Activated CD8-positive, alpha-beta memory T cell treated with anti-CD3 and anti-CD28 coated beads, Interleukin-2, amount 50 U/mL, for 24 hours (primary cell): ENCODE measurements at regions not wholly inside any gene's neighbourhood (a gene's known extent, or its start where the extent isn't known, plus 50 kb on each side); places are given as distances from the start of the nearest gene placed in this dataset.

ENCODE experiments used
- DNase-seq: peaks from one replicate; pipeline ENCODE4 v3.0.0-alpha.2; 2020; ENCODE audit errors: extremely low read depth

DNA sequence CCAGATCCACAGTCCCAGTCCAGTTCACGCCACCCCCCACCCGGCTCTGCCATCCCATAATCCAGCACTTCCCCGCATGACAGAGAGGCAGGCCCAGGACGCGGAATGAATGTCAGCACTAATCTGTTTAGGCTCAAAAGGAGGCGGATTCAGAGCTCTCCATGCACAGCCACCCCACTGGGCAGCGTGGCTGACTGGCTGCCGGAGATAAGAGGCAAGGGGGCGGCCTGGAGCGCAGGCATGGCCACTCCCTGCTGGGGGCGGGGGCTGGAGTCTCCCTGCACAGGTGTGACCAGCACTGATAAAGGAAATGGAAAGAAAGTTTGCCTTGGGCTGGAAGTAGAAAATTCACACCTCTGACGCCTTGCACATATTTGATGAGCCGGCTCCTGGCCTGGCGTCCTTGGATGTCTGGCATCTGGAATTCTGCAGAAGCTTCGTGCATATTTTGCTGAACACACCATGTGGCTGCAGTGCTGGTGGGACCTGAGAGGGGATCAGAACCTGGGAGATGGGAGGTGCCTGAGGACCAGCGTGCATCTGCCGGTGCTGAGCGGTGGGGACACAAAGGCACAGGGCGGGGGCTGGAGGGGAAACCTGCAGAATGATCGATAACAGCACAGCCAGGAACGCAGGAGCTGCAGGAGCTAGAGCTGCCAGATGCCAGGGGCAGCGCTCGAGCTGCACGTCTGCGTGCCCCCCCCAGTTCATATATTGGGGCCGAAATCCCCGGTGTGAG lies 344.4 kb downstream of the CTTN start:
- DNase-seq: no peak

DNA sequence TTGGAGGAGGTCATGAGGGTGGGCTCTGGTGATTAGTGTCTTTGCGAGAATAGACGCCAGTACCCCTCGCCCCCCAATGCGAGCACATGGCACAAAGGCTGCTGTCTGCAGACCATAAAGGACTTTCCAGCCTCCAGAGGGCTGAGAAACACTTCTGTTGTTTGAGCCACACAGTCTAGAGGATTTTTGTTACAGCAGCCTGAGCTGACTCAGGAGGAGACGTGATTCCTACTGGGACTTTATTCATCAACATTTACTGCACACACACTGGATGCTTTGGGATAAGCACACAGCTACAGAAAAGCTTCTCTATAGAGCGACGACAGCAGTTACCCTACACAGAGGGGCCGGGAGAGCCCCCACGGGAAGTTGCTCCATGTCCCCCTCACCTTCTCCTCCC lies 345.0 kb downstream of the CTTN start:
- DNase-seq: no peak

DNA sequence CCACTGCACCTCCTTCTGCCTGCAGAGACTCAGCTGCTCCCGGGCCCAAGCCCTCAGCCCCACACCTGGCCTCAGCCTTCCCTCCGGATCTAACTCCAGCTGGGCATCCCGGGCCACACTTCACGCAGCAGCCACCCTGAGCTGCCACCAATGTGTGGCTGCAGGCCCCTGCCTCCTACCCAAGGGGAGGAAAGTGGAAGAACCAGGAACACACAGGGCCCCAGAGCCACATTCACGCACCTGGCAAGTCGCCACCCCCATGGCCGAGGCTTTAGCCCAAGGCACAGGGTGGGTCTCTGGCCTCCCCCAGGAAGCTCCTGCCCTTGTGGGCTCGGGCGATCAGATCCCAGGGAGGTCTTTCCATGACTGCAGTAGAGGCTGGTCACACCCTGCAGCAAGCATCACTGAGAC lies 345.6 kb downstream of the CTTN start:
- DNase-seq: no peak

DNA sequence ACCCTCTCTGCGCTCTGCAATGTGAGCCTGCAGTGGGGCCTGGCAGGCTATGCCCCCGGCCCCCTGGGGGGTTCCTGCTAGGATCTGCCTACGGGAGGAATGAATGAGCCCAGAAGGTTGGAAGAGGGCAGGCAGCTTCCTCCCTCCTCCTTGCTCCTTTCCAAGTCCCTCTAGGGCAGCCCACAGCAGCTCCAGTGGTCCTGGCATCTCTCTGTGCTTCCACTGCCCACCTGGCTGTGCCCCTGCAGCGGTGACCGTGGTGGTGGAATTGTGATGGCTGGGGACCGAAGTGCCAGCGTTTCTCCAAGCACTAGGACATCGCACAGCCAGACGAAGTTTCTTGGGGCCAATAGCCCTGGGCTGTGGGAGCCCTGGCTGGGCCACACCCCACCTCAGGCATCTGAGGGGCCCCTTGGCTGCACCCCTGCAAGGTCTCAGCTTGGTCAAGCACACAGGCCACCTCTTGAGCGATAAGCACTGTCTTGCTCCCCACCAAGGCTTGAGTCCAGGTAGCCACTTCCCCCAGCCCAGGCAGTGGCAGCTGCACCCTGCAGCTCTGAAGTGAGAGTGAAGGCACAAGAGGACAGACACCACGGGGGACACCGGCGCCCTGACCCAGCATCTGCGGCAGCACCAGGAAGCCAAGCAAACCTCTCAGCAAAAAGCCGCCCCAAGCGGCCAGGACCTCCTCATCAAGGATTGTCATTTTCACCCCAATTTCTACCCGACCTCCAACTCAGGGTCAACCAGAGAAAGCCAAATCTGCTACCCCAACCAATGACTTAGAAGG lies 346.3 kb downstream of the CTTN start:
- DNase-seq: no peak

DNA sequence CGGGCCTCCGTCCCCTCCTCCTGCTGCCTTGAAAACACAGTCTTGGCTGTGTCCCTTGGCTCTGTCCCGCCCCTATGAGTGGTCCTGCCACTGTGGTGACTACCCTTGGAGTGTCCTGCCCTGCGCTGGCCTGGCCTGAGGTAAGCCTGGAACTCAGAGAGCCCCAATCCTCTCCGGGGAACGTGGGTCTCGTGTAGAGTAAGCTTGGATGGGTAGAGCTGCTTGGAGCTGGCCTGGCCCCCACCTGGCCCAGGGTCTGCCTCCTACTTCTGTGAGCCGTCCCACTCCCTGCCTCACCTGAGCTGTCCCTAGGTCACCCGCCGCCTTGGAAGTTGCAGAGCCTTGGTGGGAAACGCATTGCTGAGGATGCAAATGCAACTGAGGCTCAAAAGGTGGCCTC lies 347.1 kb downstream of the CTTN start:
- no peak for DNase-seq

DNA sequence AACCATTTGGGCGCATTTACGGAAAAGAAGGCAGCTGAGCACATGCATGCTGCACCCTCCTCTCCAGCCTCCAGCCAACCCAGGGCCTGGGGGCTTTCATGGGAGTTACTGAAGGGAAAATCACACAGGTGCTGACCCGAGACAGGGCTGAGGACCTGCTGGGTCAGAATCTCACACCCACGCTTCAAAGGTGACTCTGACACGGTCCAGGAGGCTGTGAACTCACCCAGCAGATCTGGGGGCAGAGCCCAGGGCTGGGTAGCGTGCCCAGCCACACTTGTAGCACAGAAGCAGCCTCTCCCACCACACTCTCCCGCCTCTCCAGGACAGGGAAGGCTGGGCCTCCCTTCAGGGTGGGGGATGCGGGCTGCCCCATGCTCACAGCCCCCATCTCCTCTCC lies 347.6 kb downstream of the CTTN start:
- no peak for DNase-seq

DNA sequence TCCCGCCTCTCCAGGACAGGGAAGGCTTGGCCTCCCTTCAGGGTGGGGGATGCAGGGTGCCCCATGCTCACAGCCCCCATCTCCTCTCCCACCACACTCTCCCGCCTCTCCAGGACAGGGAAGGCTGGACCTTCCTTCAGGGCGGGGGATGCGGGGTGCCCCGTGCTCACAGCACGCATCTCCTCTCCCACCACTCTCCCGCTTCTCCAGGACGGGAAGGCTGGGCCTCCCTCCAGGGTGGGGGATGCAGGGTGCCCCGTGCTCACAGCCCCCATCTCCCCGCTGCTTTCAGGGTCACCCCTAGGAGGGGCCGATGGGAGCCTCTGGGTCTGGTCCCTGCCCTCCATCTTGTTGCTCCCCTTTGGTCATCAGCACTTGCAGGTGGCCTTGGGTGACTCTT lies 348.0 kb downstream of the CTTN start:
- DNase-seq: no peak

DNA sequence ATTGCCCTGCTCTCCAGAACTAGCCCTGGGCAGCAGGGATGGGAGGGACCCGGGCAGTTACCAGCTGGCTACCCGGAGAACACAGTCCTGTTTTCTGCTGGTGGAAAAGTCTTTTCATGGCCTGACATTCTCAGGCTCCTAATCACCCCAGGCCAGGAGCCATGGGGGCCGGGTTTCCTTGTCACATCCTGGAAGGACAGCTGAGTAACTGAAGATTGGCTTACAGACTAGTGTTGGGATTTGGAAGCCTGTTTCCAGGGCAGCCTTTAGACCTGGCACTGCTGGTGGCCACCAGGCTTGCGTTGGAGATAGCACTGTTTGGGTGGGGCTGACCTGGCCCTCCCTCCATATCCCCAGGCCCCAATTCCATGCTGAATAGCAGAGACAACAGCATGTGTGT lies 349.0 kb downstream of the CTTN start:
- no peak for DNase-seq

DNA sequence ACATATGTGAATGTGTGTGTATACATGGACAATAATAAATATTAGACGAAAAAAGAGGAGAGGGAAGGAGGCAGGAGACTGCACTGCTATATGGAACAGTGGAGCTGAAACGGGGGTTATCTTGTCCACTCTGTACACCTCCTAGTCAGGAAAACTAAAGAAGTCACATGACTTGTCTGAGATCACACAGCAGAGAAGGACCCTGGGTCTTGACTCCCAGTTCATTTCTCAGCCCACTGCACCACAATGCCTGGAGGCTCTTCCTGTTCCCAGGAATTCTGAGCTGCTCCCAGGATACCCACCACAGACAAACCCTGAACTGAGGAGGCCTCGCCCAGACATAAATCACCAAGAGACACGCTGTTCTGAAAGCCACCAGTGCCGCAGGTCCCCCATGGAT lies 349.6 kb downstream of the CTTN start:
- DNase-seq: no peak

DNA sequence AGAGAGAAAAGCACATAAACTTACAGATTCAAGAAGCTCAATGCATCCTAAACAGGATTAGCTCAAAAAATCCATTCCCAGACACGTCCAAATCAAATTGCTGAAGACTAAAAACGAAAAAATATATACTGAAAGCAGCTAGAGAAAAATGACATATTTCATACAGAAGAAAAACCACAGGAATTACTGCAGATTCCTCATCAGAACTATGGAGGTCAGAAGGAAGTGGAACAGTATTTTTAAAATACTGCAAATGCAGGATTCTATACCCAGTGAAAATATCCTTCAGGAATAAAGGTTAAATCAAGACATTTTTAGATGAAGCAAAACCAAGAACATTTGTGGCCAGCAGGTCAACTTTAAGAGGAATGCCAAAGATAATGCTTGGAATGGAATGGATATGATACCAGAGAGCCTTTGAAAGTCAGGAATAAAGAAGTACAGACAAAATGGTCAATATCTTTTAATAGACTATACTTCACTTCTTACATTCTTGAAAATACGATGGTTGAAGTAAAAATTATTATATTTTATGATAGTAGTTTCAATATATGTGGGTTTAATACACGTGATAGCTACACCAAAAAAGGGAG lies 352.9 kb downstream of the CTTN start:
- no peak for DNase-seq

DNA sequence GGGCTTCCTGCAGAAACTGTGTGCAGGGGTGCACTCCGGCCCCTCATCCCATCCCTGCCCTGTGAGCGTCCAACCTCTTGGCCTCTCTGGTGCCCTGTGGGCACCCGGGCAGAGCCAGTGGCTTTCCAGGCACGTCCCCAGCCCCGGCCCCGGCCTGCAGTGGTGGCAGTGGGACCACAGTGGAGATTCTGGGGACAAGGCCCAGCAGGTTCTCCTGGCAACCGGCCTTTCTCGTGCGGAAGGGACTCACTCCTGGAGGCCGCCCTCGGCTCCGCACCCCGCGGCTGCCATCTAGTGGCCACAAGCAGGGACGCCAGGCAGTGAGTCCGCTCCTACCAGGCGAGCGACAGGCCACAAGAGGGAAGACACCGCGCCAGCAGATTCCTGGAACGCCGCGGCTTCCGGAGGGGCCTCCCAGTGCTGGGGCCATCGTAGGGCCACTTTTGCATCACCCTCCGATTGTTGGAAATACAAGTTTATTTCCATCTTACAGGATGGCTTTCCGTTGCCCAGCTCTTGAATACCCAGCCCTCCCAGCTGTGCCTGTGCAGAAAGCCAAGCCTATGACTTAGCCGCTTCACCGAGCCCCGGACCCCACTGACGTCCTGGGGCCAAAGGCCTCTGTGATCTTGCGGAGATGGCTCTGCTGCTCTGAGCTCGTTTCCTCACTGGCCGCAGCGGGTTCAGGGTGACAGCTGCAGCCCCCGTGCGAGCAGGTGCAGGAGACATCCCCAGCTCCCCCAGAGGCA lies 357.3 kb downstream of the CTTN start:
- peak; percentile 10 for DNase-seq

DNA sequence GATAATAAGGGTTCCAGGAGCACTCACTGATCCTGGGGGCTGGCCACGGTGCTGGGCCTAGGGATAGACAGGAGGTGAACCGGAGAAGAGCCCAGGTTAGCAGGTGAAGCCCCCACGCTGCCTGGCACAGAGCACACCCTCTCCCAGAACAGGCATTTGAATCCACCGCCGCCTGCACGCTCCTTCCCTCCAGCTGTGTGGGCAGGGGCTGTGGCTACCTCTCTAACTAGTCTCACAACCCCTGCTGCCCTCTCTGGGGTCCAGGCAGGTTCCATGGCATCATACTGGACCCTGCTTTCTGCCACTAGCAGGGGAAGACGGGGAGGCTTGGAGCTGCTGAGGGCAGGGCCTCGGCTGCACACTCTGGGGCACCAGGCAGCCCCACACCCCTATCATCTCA lies 358.0 kb downstream of the CTTN start:
- DNase-seq: no peak

DNA sequence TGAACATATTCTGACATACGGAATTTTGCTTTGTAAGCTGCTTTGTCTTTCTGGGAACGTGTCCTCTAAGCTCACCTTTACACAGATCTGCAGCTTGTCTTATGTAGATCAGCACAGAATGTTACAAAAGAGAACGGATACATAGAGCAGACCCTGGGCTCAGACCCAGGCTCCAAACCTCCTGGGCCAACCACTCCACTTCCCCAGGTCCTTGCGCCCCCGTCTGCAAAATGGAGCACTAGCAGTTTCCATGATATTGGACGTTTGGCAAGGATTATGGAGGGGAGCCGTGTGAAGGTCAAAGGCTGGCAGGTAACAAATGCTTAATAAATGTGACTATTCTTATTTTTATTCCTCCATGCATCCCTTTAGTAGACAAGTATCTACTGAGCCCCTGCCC lies 358.4 kb downstream of the CTTN start:
- DNase-seq: no peak

DNA sequence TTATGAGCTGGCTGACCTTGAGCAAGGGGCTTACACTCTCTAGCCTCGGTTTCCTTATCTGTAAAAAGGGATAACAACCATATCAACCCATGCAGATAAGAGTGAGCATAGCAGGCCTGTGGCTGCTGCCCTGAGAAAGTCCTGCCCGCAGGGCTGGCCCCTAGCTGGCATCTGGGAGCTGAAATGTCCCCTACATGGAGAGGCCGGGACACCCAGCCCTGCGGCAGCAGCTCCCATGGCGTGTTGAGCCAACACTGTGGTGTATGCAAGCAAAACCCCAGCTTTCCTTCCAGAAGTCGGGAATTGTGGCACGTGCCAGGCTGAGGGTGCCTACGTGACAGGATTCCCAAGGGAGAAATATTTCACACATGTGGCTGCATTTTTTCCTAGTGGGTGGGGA lies 358.9 kb downstream of the CTTN start:
- no peak for DNase-seq

DNA sequence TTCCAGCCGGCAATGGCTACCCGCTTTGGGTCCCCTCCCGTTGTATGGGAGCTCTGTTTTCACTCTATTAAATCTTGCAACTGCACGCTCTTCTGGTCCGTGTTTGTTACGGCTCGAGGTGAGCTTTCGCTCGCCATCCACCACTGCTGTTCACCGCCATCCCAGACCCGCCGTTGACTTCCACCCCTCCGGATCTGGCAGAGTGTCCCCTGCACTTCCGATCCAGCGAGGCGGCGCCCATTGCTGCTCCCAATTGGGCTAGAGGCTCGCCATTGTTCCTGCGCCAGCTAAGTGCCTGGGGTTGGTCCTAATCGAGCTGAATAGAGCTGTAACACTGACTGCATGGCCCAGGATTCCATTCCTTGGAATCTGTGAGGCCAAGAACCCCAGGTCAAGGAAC lies 359.9 kb downstream of the CTTN start:
- DNase-seq: no peak

DNA sequence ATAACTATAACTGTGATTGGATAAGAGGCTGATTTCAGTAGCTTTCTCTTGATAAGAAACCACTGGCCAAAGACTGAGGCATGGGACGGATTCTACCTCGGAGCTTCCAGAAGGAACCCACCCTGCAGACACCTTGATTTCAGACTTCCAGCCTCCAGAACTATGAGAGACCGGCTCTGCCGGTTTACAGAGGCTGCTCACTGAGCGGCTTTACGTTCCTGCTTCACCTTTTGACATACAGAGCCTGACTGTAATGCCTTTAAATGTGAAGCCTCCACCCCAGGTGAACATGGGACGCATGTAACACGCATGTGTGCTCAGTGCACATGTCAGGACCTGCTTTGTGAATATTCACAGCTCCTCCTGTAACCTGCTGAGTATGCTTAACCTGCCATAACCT lies 361.5 kb downstream of the CTTN start:
- no peak for DNase-seq

DNA sequence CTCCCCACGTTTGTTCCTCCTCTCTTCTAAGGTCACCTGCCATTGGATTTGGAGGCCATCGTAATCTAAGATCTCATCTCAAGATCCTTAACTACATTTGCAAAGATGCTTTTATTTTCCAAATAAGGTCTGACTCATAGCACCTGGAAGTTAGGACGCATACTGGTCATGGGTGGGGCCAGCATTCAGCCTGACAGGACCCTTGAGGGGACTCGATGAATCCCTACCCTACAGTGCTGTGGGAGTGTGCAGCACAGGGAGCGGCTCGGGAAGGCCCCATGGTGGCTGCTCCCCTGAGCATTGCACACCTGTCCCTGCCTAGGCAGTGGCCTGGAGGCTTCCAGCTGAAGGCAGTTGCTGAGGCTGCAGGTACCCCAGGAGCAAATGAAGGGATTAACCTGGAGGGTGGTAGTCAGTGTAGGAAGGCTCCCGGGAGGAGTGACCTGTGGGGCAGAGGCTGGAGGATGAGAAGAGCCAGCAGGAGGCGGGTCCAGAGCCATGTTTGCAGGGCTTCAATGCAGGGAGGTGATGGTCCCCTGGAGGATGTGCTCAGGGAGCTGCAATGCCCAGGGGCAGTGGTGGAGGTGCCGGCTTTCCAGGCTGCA lies 362.2 kb downstream of the CTTN start:
- DNase-seq: no peak

DNA sequence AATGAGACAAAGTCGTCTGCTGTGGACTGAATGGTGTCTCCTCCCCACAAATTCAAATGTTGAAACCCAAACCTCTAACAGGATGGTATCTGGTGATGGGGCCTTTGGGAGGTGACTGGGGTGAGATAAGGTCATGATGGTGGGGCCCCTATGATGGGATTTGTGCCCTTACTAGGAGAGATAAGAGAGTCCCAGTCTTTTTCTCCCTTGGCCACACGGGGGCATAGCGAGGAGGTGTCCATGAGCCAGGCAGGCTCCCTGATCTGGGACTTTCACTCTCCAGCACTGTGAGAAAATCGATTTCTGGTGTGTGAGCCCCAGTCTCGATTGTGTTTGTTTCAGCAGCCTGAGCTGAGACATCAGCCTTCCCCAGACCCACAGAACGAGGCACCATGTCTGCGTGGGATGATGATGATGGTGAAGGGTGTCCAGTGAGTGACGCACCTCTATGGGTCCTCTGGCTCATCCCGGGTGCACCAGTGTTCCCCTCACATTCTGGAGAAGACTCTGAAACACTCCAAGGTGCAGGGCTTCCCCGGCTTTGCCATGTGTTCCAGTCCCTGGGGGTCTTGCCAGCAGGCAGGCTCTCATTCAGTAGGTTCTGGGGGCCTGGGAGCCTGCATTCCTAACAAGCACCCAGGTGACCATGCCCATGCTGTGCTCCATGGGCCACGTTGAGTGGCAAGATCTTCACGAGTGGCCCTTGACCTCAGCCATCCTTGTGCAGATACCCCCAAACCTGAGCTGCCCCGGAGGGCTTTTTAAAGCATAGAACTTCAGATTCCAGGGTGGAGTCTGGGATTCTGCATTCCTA lies 363.0 kb downstream of the CTTN start:
- DNase-seq: no peak

DNA sequence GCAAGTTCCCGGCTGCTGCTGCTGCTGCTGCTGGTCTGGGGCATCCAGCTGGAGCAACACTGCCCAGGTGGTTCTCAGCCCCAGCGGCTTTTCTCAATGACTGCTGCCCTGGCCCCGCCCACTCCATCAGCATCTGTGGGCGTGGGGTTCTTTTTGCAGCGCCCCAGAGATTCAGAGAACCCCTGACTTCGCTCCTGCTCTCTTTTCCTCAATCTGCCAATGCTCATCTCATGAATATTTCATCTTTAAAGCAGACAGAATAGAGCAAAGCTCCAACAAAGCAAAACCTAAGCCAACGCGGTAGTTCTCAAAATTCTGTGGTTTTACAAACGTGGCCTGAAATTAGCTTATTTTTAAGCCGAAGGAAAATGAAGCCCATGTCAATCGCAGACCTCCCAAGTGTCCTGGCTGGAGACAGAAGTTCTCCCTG lies 363.6 kb downstream of the CTTN start:
- no peak for DNase-seq

DNA sequence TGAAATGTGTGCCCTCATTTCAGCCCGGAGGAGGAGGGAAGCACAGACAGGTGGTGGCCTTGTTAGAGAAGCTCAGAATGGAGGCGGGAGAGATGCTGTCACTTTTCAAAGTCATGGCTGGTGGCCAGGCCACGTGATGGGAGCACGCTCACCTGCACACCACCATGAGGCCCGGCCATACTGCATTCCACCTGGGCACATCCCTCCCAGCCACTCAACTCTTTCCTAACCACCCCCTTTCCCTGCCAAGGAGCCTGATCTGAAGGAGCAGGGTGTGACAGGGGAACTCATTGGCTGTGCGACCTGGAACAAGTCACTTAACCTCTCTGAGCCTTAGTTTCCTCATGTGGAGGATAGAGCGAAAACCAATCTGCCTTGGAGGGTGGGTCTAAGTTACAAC lies 364.5 kb downstream of the CTTN start:
- DNase-seq: no peak

DNA sequence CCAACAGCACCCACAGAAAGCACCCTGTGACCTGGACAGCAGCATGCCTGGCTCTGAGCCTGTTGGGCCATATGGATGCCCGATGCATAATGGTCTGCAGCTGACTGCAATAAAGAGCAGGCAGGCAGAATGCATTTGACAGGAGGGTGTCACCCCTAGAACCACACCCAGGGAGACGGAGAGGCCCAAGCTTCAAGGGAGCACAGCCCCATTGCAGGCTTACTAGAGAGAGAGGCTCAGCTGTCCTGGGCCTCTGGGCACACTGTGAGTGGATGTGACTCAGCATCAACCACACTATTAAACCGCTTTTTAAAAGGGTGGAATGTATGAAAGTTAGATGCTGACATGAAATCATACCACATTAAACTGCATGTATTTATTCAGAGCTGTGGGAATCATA lies 365.3 kb downstream of the CTTN start:
- DNase-seq: no peak
